Activated T-cell treated with anti-CD3 and anti-CD28 coated beads, Interleukin-2, amount 50 U/mL, for 24 hours (primary cell): ENCODE measurements at regions not wholly inside any gene's neighbourhood (a gene's known extent, or its start where the extent isn't known, plus 50 kb on each side); places are given as distances from the start of the nearest gene placed in this dataset.
"Not testable (repeated sequence)": the region's sequence is repeated elsewhere in the genome, so short reads cannot be mapped to it uniquely, and the experiment has no call there.

ENCODE experiments used
- DNase-seq: peaks from one replicate; pipeline ENCODE4 v3.0.0-alpha.2; 2020
- H3K27ac Mint-ChIP-seq: 2 replicates; pipeline ENCODE4 v1.8.0; 2020; ENCODE audit warnings: mild to moderate bottlenecking, mixed read lengths
- H3K27me3 Mint-ChIP-seq: 2 replicates; pipeline ENCODE4 v1.8.0; 2020; ENCODE audit warnings: mixed read lengths
- H3K36me3 Mint-ChIP-seq: 2 replicates; pipeline ENCODE4 v1.8.0; 2020; ENCODE audit warnings: low read depth, mixed read lengths
- H3K4me1 Mint-ChIP-seq: 2 replicates; pipeline ENCODE4 v1.8.0; 2020; ENCODE audit warnings: low read depth, mixed read lengths
- H3K4me3 Mint-ChIP-seq: 2 replicates; pipeline ENCODE4 v1.8.0; 2020; ENCODE audit warnings: mild to moderate bottlenecking, moderate library complexity, mixed read lengths
- H3K9me3 Mint-ChIP-seq: 2 replicates; pipeline ENCODE4 v1.8.0; 2020; ENCODE audit warnings: mixed read lengths

DNA sequence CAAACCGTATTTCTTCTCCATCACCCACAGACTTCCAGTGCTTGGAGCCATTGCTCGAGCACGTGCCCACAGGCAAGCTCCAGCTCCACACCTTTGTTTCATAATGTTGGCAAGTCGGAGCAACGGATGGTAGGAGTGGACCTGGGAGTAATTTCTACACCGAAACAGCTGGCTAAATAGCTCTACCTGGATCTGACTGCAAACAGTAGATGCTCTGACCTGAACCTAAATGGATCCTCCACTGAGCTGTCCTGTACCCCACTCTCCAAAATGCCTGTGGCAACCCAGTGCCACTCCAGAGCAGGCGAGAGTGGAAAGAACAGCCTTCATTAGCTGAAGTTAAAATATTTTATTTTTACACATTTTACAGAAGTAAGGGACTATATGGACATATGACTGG is 108.7 kb downstream of the BMP4 start:
- H3K27me3 Mint-ChIP-seq, result no peaks in the 10 kb centered on the region
- no peak overlapping the region for H3K4me3 Mint-ChIP-seq
- no peak overlapping the region for H3K27ac Mint-ChIP-seq
- H3K36me3 Mint-ChIP-seq, result no peaks in the 10 kb centered on the region
- no peak for DNase-seq
- no peaks in the 10 kb centered on the region for H3K9me3 Mint-ChIP-seq
- no peaks in the 10 kb centered on the region for H3K4me1 Mint-ChIP-seq

DNA sequence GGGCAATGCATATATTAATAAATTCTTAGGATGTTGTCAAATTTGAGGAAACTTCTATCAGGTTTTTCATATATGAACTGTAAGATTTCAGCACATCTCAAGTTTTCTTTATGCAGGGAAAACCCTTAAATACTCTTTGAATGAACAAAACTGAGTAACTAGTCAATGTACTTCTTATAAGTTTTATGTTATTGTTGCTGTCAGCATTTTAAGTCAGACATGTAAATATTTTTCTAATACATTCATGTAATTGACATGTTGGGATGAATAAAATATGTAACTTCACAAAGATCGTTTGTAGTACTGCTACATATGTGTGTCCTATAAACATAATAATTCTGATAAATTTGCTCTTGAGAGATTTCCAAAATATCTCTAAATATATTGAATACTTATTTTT is 109.6 kb downstream of the BMP4 start:
- H3K4me3 Mint-ChIP-seq, result no peak overlapping the region
- H3K4me1 Mint-ChIP-seq, result no peaks in the 10 kb centered on the region
- no peaks in the 10 kb centered on the region for H3K36me3 Mint-ChIP-seq
- DNase-seq, result no peak
- H3K27me3 Mint-ChIP-seq, result no peaks in the 10 kb centered on the region
- no peaks in the 10 kb centered on the region for H3K9me3 Mint-ChIP-seq
- H3K27ac Mint-ChIP-seq, result no peak overlapping the region

- H3K36me3 Mint-ChIP-seq, result no peaks in the 10 kb centered on the region
- H3K27me3 Mint-ChIP-seq, result no peaks in the 10 kb centered on the region
- H3K9me3 Mint-ChIP-seq, result no peaks in the 10 kb centered on the region
- H3K4me3 Mint-ChIP-seq, result no peak overlapping the region
- H3K27ac Mint-ChIP-seq, result no peak overlapping the region
- no peak for DNase-seq
- no peaks in the 10 kb centered on the region for H3K4me1 Mint-ChIP-seq
These were observed 110.6 kb downstream of the BMP4 start for GRCh38 chr14:53845813-53846693.

DNA sequence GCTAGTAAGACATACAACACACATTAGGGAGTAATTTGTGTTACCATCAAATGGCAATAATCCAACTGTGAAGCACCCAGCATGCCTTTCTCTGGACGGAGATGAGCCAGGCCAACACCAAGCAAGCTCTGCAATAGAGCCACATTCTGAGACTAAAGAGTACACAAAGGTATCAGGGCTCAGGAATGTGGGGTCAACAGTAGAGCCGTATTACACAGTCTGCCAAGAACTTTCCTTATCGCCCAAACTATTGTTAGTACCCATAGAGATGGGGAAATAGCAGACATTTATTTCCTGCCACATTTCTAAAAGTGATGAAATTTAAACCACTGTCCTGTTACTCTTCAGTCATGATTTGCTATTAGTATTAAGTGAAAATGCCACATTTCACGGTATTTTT is 113.7 kb downstream of the BMP4 start:
- no peak overlapping the region for H3K4me3 Mint-ChIP-seq
- H3K4me1 Mint-ChIP-seq, result no peaks in the 10 kb centered on the region
- no peak overlapping the region for H3K27ac Mint-ChIP-seq
- no peaks in the 10 kb centered on the region for H3K36me3 Mint-ChIP-seq
- no peaks in the 10 kb centered on the region for H3K27me3 Mint-ChIP-seq
- DNase-seq, result no peak
- peaks cover 3% of the 10 kb centered on the region for H3K9me3 Mint-ChIP-seq

GRCh38 chr14:53841109-53842099 is 115.2 kb downstream of the BMP4 start:
- no peak for DNase-seq
- Mint-ChIP-seq H3K4me3 (no peak overlapping the region), H3K36me3 (no peaks in the 10 kb centered on the region), H3K4me1 (no peaks in the 10 kb centered on the region), H3K27me3 (no peaks in the 10 kb centered on the region), H3K27ac (no peak overlapping the region), H3K9me3 (peaks cover 3% of the 10 kb centered on the region)

DNA sequence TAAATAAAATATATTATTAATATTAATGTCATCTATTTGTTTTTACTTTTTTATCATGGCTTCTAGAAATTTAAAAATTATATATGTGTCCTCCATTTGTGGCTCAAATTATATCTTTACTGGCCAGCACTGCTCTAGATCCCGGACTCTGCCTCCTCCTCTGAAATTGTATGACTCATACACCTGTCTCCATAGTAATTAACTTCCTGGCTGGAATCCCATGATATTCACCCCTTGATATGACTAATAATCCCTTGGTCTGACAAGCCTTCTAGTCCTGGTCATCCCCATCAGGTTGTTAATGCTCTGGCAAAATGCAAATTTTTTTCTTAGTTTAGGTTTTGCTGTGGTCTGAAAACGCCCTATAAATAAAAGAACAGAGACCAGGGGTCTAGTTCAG is 116.2 kb downstream of the BMP4 start:
- Mint-ChIP-seq H3K36me3 (no peaks in the 10 kb centered on the region), H3K9me3 (peaks cover 3% of the 10 kb centered on the region), H3K4me1 (no peaks in the 10 kb centered on the region), H3K27ac (no peak overlapping the region), H3K4me3 (no peak overlapping the region), H3K27me3 (no peaks in the 10 kb centered on the region)
- no peak for DNase-seq

DNA sequence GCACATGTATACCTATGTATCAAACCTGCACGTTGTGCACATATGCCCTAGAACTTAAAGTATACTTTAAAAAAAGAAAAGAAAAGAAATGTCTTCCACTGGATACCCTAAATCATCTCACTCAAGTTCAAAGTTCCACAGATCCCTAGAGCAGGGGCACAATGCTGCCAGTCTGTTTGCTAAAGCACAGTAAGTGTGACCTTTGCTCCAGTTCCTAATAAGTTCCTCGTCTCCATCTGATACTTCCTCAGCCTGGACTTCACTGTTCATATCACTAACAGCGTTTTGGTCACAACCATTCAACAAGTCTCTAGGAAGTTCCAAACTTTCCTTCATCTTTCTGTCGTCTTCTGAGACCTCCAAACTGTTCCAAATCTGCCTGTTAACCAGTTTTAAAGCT is 118.3 kb downstream of the BMP4 start:
- Mint-ChIP-seq H3K36me3 (no peaks in the 10 kb centered on the region), H3K4me1 (no peaks in the 10 kb centered on the region), H3K9me3 (peaks cover 3% of the 10 kb centered on the region), H3K27ac (no peak overlapping the region), H3K4me3 (no peak overlapping the region), H3K27me3 (no peaks in the 10 kb centered on the region)
- no peak for DNase-seq

DNA sequence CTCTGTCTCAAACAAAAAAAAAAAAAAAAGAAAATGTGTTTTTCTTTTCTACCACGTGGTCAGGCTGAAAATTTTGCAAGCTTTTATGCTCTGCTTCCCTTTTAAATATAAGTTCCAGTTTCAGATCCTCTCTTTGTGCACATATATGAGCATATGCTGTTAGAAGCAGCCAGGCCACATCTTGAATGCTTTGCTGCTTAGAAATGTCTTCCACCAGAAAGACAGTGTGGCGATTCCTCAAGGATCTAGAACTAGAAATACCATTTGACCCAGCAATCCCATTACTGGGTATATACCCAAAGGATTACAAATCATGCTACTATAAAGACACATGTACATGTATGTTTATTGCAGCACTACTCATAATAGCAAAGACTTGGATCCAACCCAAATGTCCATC is 119.0 kb downstream of the BMP4 start:
- not testable (repeated sequence) for H3K36me3 Mint-ChIP-seq, DNase-seq, H3K9me3 Mint-ChIP-seq

DNA sequence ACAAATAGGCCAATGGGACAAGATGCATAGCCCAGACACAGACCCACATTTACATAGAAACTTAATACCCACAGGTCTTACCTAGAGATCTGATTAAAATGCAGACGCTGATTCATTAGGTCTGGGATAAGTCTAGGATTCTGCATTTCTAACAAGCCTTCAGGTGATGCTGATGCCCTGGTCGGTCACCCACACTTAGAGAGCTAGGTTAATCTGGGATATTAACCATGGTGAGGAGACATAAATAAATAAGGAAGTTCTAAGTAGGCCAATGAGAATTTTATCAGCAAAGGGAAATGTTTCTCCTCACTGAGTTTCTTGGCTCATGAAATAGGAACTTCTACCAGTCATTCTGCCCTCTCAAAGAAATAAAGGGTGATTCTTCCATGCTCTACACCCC is 120.1 kb downstream of the BMP4 start:
- no peak overlapping the region for H3K27ac Mint-ChIP-seq
- no peak overlapping the region for H3K4me3 Mint-ChIP-seq
- no peaks in the 10 kb centered on the region for H3K36me3 Mint-ChIP-seq
- no peaks in the 10 kb centered on the region for H3K4me1 Mint-ChIP-seq
- no peaks in the 10 kb centered on the region for H3K27me3 Mint-ChIP-seq
- no peak for DNase-seq
- H3K9me3 Mint-ChIP-seq, result peaks cover 3% of the 10 kb centered on the region

More for the DNA sequence above, 119.0 kb downstream of the BMP4 start:
- H3K4me1 Mint-ChIP-seq, H3K4me3 Mint-ChIP-seq, H3K27me3 Mint-ChIP-seq, H3K27ac Mint-ChIP-seq: not testable (repeated sequence)

DNA sequence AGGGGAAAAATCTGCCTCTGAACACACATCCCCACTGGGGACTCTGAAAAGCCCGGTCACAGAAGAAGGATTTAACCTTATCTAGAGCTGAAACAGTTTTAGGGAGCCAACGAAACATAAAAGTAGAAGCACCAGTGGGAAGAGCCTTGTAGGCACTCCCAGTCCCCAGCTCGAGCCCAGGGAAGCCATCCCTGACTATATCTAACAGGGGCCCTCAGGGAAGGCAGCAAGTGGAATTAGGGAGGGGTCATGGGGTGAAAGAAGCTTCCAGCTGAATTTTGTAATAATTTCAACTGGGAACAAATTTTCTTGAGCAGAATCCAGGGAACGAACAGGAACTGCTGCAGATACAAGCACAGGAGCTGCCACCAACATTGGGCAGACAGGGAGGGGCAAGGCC is 127.8 kb downstream of the BMP4 start:
- Mint-ChIP-seq H3K27me3 (no peaks in the 10 kb centered on the region), H3K36me3 (no peaks in the 10 kb centered on the region), H3K9me3 (no peaks in the 10 kb centered on the region), H3K4me1 (no peaks in the 10 kb centered on the region), H3K27ac (no peak overlapping the region), H3K4me3 (no peak overlapping the region)
- DNase-seq, result no peak

GRCh38 chr14:53824061-53824460 is 132.6 kb downstream of the BMP4 start:
- no peak for DNase-seq
- Mint-ChIP-seq H3K4me3 (no peak overlapping the region), H3K36me3 (no peaks in the 10 kb centered on the region), H3K4me1 (no peaks in the 10 kb centered on the region), H3K27me3 (no peaks in the 10 kb centered on the region), H3K27ac (no peak overlapping the region), H3K9me3 (no peaks in the 10 kb centered on the region)

- Mint-ChIP-seq H3K4me3 (no peak overlapping the region), H3K36me3 (no peaks in the 10 kb centered on the region), H3K27ac (no peak overlapping the region), H3K4me1 (no peaks in the 10 kb centered on the region), H3K27me3 (no peaks in the 10 kb centered on the region), H3K9me3 (peaks cover 11% of the 10 kb centered on the region)
- DNase-seq, result no peak
These were observed 142.2 kb downstream of the BMP4 start for GRCh38 chr14:53814392-53814791.

GRCh38 chr14:53810221-53810620 is 146.4 kb downstream of the BMP4 start:
- no peak overlapping the region for H3K4me3 Mint-ChIP-seq
- no peaks in the 10 kb centered on the region for H3K27me3 Mint-ChIP-seq

DNA sequence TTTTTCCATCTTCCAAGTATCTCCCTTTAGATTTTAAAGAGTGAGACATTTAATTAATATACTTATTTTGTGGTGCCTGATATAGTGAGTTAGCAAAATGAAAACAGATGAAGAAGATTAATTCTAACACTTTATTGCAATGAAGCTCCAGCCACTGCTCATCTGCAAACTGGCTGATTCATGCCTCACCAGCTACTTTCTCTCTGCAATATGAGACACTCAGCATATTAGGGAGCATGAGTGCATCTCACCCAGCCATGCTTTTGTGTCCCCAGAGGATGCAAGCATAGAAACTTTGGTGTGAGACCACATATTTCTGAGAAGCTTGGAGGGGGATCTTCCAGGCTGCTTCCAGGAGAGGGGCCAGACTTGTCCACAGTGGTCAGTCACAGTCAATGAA is 148.6 kb downstream of the BMP4 start:
- Mint-ChIP-seq H3K27ac (no peak overlapping the region), H3K4me1 (no peaks in the 10 kb centered on the region), H3K36me3 (no peaks in the 10 kb centered on the region), H3K9me3 (peaks cover 7% of the 10 kb centered on the region), H3K4me3 (no peak overlapping the region), H3K27me3 (no peaks in the 10 kb centered on the region)
- DNase-seq, result no peak

More at GRCh38 chr14:53810221-53810620, 146.4 kb downstream of the BMP4 start:
- no peak overlapping the region for H3K27ac Mint-ChIP-seq
- H3K4me1 Mint-ChIP-seq, result no peaks in the 10 kb centered on the region
- H3K36me3 Mint-ChIP-seq, result no peaks in the 10 kb centered on the region
- peaks cover 2% of the 10 kb centered on the region for H3K9me3 Mint-ChIP-seq
- no peak for DNase-seq

DNA sequence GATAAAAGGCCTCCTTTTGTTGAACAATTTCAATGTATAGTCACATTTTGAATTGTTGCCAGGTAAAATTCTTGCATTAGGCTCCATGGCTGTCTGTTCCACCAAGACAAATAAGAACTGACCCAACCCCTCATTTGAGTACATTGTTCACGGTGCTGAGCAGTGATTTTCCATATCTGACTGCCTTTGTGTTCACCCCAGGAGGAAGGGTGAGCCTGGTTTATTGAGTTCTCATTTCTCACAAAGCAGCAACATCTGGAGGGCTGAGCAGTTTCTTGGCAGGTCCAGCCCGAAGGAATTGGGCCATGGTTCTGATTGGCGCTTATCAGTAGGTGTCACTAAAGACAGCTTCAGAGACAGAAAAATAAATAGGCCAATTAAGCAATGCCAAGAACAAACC is 149.1 kb downstream of the BMP4 start:
- Mint-ChIP-seq H3K4me1 (no peaks in the 10 kb centered on the region), H3K9me3 (peaks cover 7% of the 10 kb centered on the region), H3K27ac (no peak overlapping the region), H3K4me3 (no peak overlapping the region), H3K27me3 (no peaks in the 10 kb centered on the region), H3K36me3 (no peaks in the 10 kb centered on the region)
- DNase-seq, result no peak
